GM18951 (cell line): ENCODE measurements at regions not wholly inside any gene's neighbourhood (a gene's known extent, or its start where the extent isn't known, plus 50 kb on each side); places are given as distances from the start of the nearest gene placed in this dataset.

Source experiments
- POLR2A ChIP-seq: IDR thresholded peaks from 4 replicates; pipeline ENCODE4 v1.6.1; 2011; ENCODE audit warnings: mild to moderate bottlenecking; ENCODE audit not compliant: insufficient read length, insufficient read depth; ENCODE audit errors: extremely low read depth
- in situ Hi-C: fragments of 300-500 bp; cut with MboI; formaldehyde crosslinking; loops from one replicate; pipeline ENCODE4 v1.12.0; 2022; ENCODE audit warnings: low sequenced_read_pairs, mixed read lengths, inconsistent platforms; ENCODE audit not compliant: unreplicated experiment

GRCh38 chr7:142698429-142698828 is 50.8 kb upstream of the PRSS1 start:
- in situ Hi-C loops: no loop called here
- TF ChIP-seq POLR2A: no peak

GRCh38 chr7:142697270-142697669 is 52.0 kb upstream of the PRSS1 start:
- no peak for TF ChIP-seq POLR2A
- in situ Hi-C loops: no loop called here

DNA sequence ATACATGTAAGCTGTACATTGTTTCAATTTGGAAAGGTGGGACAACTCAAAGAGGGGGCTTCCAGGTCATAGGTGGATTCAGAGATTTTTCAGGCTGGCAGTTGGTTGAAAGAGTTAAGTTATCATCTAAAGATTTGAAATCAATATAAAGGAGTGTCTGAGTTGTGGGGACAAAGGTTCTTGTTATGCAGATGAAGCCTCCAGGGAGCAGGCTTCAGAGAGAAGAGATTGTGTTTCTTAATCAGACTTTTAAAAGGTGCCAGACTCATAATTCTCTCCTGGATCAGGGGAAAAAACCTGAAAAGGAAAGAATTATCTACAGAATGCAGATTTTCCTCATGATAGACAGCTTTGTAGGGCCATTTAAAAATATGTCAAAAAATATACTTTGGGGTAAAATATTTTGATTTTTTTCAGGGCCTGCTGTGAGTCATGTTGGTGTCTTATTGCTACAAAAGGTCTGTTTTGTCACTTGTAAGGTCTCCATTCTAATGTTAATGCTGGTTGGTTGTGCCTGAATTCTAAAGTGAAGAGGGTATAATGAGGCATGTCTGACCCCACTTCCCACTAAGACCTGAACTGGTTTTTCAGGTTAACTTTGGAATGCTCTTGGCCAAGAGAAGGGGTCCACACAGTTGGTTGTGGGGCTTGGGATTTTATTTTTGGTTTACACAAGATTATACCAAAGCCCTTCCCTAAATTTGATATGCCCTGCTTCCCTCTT is 52.7 kb upstream of the PRSS1 start:
- in situ Hi-C loops: no loop called here
- no peak for TF ChIP-seq POLR2A

- TF ChIP-seq POLR2A: no peak
- in situ Hi-C loops: no loop called here
These were observed 55.4 kb upstream of the PRSS1 start for GRCh38 chr7:142693911-142694310.

DNA sequence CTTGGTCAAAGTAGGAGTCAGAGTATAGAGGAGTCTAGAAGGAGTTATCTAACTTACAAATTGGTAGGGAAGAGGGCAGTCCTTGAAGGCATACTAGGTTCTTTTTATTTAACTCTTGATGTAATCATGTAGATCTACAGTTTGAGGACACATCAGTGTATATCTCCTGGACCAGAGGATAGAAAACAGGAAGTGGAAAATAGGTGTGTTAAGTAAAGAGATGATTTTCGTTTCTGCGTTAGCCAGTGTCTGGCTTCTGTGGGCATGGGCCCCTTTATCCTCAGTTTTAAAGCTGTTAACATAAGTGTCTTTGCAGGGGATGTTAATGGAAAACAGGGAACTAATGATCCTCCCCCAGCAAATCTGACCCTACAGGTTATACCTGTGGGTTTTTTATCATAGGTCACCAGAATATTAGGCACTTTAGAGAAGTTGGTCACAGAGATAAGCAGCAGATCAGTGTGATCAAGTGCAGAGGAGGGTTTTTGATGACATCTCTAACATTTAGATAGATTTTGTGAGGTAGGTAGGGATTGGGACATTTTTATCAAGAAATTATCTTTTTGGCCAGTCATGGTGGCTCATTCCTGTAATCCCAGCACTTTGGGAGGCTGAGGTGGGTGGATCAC is 58.6 kb upstream of the PRSS1 start:
- in situ Hi-C loops: no loop called here
- no peak for TF ChIP-seq POLR2A

GRCh38 chr7:142689439-142690120 is 59.7 kb upstream of the PRSS1 start:
- in situ Hi-C loops: no loop called here
- TF ChIP-seq POLR2A: no peak

DNA sequence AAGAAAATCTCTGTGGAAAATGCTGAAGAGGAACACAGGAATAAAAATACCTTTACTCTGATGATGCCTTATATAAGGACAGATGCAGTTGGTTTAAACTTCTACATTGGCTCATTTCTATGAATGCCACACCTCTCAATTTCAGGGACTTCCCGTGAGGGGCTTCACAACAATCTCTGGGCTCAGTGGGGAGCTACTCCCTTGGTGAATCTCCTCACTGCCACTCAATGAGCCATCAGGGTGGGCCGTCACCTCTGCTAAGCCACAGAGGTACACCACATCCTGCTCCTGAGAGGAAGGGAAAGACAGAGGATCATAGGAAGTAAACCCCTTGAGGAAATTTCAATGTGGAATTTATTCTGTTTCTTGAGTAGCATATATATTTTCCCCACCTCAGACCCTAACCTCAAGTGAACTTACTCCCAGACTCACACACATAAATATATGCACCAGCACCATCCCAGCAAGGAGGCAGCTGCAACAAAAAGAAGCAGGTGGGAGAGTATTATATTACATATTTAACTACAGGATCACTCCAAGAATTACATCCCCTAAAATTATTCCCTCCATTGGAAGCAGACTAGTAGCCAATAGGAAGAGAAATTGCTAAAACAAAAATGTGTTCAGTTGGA is 63.3 kb upstream of the PRSS1 start:
- in situ Hi-C loops: no loop called here
- no peak for TF ChIP-seq POLR2A

GRCh38 chr7:142681314-142682092 is 67.8 kb upstream of the PRSS1 start:
- in situ Hi-C loops: no loop called here
- TF ChIP-seq POLR2A: no peak

GRCh38 chr7:142671506-142671905 is 77.8 kb upstream of the PRSS1 start:
- in situ Hi-C loops: no loop called here
- TF ChIP-seq POLR2A: no peak

DNA sequence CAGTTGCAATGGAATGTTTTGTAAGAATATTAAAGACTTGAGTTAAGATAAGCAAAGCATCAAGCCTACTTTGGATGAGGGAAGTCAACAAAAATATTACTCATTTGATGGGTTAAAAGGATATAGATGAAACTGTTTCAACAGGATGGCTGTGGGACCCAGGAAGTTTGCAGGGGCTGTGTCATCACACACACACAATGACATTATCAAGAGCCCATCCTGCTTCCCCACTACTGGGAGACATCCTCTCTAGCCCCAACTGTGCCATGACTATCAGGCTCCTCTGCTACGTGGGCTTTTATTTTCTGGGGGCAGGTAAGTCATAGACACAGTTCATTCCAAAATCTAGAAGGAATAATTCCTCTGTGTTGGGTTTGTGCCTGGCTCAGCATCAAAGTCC is 78.8 kb upstream of the PRSS1 start:
- no peak for TF ChIP-seq POLR2A
- in situ Hi-C loops: no loop called here

DNA sequence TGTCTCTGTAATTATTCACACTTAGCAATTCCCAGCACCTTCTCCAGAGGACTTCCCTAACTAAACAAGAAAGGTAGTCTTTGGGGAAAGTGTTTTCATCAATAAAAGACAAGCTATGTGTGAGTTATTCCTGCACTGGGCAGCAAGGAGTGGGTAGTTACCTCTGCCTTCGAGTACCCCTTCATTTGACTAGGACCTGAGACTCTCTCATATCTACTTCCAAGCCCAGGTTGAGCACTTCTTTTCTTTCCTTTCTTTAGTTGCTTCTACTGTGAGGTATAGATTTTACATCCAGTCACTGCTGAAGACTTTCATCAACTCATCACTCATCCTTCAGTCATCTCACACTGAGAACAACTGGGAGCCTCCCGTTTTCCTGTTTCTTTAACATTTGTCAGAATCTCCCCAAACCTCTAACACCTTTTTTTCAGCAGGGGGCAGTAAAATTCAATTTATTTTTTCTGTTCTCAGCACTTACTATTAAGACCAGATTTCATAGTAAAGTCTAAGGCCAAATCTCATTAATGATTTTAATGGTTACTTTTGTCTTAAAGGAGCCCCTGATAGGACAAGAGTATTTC is 80.1 kb upstream of the PRSS1 start:
- no peak for TF ChIP-seq POLR2A
- in situ Hi-C loops: no loop called here

GRCh38 chr7:142668495-142668894 is 80.8 kb upstream of the PRSS1 start:
- in situ Hi-C loops: no loop called here
- TF ChIP-seq POLR2A: no peak
